ENCODE measurements at regions not wholly inside any gene's neighbourhood (a gene's known extent, or its start where the extent isn't known, plus 50 kb on each side); places are given as distances from the start of the nearest gene placed in this dataset.

DNA sequence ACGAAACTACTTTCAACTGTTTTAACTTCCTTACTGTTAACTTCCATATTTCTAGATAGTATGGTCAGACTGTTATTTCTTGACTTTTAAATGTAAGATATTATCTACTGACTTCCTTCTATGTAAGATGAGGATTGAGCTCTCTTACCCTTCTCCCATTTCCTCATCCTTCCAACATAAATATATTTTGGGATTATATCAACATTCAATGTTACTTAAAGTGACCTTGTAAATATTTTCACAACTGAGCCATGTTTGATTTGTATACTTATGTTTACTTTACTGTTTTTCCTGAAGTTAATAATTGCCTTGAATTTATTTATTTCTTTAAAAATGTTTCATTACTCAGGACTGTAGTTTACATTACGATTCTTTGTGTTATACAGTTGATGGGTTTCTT is 148.7 kb downstream of the ZIC5 start:
- no peak overlapping the region for H3K4me3 Mint-ChIP-seq
- no peaks in the 10 kb centered on the region for H3K4me1 Mint-ChIP-seq
- H3K36me3 Mint-ChIP-seq: no peaks in the 10 kb centered on the region
- TF ChIP-seq, protein P1, sequence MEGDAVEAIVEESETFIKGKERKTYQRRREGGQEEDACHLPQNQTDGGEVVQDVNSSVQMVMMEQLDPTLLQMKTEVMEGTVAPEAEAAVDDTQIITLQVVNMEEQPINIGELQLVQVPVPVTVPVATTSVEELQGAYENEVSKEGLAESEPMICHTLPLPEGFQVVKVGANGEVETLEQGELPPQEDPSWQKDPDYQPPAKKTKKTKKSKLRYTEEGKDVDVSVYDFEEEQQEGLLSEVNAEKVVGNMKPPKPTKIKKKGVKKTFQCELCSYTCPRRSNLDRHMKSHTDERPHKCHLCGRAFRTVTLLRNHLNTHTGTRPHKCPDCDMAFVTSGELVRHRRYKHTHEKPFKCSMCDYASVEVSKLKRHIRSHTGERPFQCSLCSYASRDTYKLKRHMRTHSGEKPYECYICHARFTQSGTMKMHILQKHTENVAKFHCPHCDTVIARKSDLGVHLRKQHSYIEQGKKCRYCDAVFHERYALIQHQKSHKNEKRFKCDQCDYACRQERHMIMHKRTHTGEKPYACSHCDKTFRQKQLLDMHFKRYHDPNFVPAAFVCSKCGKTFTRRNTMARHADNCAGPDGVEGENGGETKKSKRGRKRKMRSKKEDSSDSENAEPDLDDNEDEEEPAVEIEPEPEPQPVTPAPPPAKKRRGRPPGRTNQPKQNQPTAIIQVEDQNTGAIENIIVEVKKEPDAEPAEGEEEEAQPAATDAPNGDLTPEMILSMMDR (IDR thresholded peaks at IDR 0.05): no peak
- H3K9me3 Mint-ChIP-seq: peaks cover 0 to 9% (median 2%) of the 10 kb centered on the region in 7 donors
- DNase-seq: no peak
- H3K27me3 Mint-ChIP-seq (ENCODE audit: low read depth in 3 of 3): no peaks in the 10 kb centered on the region
- Histone ChIP-seq H3K9ac (ENCODE audit: insufficient read depth, low read length, poor library complexity, severe bottlenecking) (no peak overlapping the region), H3K9me3 (replicated peaks in 1 of 2; ENCODE audit: control insufficient read depth in 1 of 2, insufficient read depth in 1 of 2, low read length in 2 of 2) (no peaks in the 10 kb centered on the region), H3K4me3 (replicated peaks in 1 of 3; ENCODE audit: low read depth in 2 of 3, low read length in 3 of 3) (no peak overlapping the region), H3K79me2 (ENCODE audit: insufficient read depth, low read length) (no peaks in the 10 kb centered on the region), H3K4me1 (ENCODE audit: control insufficient read depth in 1 of 2, insufficient read depth in 2 of 2, low read length in 2 of 2) (no peaks in the 10 kb centered on the region), H3K4me2 (replicated peaks; ENCODE audit: extremely low read depth, low read length, poor library complexity, severe bottlenecking) (no peak overlapping the region), H4K20me1 (ENCODE audit: insufficient read depth, low read length) (no peaks in the 10 kb centered on the region), H3K27ac (ENCODE audit: low read depth in 1 of 2, low read length in 2 of 2) (no peak overlapping the region), H2AFZ (ENCODE audit: insufficient read depth, low read depth, low read length, poor library complexity, severe bottlenecking) (no peak overlapping the region), H3K36me3 (replicated peaks in 1 of 2; ENCODE audit: control insufficient read depth in 1 of 2, insufficient read depth in 2 of 2, low read length in 2 of 2) (no peaks in the 10 kb centered on the region), H3K27me3 (ENCODE audit: control insufficient read depth in 2 of 2, insufficient read depth in 2 of 2, low read length in 2 of 2) (no peaks in the 10 kb centered on the region)
- intact Hi-C loops (cut with micrococcal nuclease): no loop called here
- WGBS (ENCODE audit: insufficient coverage): no CpG with 5 or more reads among the region's 2 CpGs
- no peak overlapping the region for H3K27ac Mint-ChIP-seq

DNA sequence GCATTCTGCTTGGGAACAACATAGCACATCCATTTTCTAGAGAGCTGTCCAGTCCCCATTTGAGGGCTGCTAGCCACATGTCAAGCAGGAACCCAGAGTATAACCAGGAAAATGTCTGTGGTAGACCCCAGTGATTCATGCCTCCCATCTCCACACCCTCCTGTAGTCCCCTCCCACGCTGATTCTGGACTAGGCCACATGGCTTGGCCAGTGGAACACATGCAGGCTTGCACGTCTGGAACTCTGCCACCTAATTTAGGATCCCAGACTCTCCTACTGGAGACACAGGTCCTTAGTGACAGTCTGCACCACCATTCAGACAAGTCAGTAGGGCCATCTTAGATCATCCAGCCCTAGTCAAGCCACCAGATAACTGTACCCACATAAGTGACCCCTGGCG is 149.8 kb downstream of the ZIC5 start:
- TF ChIP-seq, protein P1 (IDR thresholded peaks at IDR 0.05): no peak
- H3K4me1 ChIP-seq (ENCODE audit: control insufficient read depth in 1 of 2, insufficient read depth in 2 of 2, low read length in 2 of 2): no peaks in the 10 kb centered on the region
- H3K27me3 ChIP-seq (ENCODE audit: control insufficient read depth in 2 of 2, insufficient read depth in 2 of 2, low read length in 2 of 2): no peaks in the 10 kb centered on the region
- no peak overlapping the region for H2AFZ ChIP-seq (ENCODE audit: insufficient read depth, low read depth, low read length, poor library complexity, severe bottlenecking)
- intact Hi-C loops (cut with micrococcal nuclease): no loop called here
- H3K36me3 ChIP-seq (replicated peaks in 1 of 2; ENCODE audit: control insufficient read depth in 1 of 2, insufficient read depth in 2 of 2, low read length in 2 of 2): no peaks in the 10 kb centered on the region
- Mint-ChIP-seq H3K36me3 (no peaks in the 10 kb centered on the region), H3K4me1 (no peaks in the 10 kb centered on the region), H3K4me3 (no peak overlapping the region), H3K9me3 (peaks cover 0 to 9% (median 2%) of the 10 kb centered on the region in 7 donors), H3K27me3 (ENCODE audit: low read depth in 3 of 3) (no peaks in the 10 kb centered on the region), H3K27ac (no peak overlapping the region)
- DNase-seq: no peak
- no peak overlapping the region for H3K9ac ChIP-seq (ENCODE audit: insufficient read depth, low read length, poor library complexity, severe bottlenecking)
- no peaks in the 10 kb centered on the region for H3K79me2 ChIP-seq (ENCODE audit: insufficient read depth, low read length)
- no peaks in the 10 kb centered on the region for H3K9me3 ChIP-seq (replicated peaks in 1 of 2; ENCODE audit: control insufficient read depth in 1 of 2, insufficient read depth in 1 of 2, low read length in 2 of 2)
- H3K4me3 ChIP-seq (replicated peaks in 1 of 3; ENCODE audit: low read depth in 2 of 3, low read length in 3 of 3): no peak overlapping the region
- H3K27ac ChIP-seq (ENCODE audit: low read depth in 1 of 2, low read length in 2 of 2): no peak overlapping the region
- 91% methylated on average over 2 of the region's 3 CpGs for WGBS (ENCODE audit: insufficient coverage)
- H3K4me2 ChIP-seq (replicated peaks; ENCODE audit: extremely low read depth, low read length, poor library complexity, severe bottlenecking): no peak overlapping the region
- no peaks in the 10 kb centered on the region for H4K20me1 ChIP-seq (ENCODE audit: insufficient read depth, low read length)
